Skeletal muscle satellite cell (primary cell): ENCODE measurements at regions not wholly inside any gene's neighbourhood (a gene's known extent, or its start where the extent isn't known, plus 50 kb on each side); places are given as distances from the start of the nearest gene placed in this dataset.
"Not testable (repeated sequence)": the region's sequence is repeated elsewhere in the genome, so short reads cannot be mapped to it uniquely, and the experiment has no call there.

ENCODE experiments used
- H3K27me3 ChIP-seq: 2 replicates; pipeline ENCODE4 v1.7.0; 2013; ENCODE audit warnings: low read length; ENCODE audit not compliant: control insufficient read depth, insufficient read depth
- H3K36me3 ChIP-seq: 2 replicates; pipeline ENCODE4 v1.7.0; 2013; ENCODE audit warnings: mild to moderate bottlenecking, control low read depth, low read length; ENCODE audit not compliant: insufficient read depth
- H3K4me1 ChIP-seq: 2 replicates; pipeline ENCODE4 v1.7.0; 2013; ENCODE audit warnings: low read length; ENCODE audit not compliant: control insufficient read depth, insufficient read depth
- H3K4me2 ChIP-seq: 2 replicates; pipeline ENCODE4 v1.7.0; 2013; ENCODE audit warnings: mild to moderate bottlenecking, low read length
- H3K4me3 ChIP-seq: 2 replicates; pipeline ENCODE4 v1.7.0; 2013; ENCODE audit warnings: low read length
- H3K9ac ChIP-seq: 2 replicates; pipeline ENCODE4 v1.7.0; 2013; ENCODE audit warnings: mild to moderate bottlenecking, low read depth, low read length, moderate library complexity
- H3K9me3 ChIP-seq: replicated peaks from 2 replicates; pipeline ENCODE4 v1.7.0; 2013; ENCODE audit warnings: mild to moderate bottlenecking, control low read depth, low read length

DNA sequence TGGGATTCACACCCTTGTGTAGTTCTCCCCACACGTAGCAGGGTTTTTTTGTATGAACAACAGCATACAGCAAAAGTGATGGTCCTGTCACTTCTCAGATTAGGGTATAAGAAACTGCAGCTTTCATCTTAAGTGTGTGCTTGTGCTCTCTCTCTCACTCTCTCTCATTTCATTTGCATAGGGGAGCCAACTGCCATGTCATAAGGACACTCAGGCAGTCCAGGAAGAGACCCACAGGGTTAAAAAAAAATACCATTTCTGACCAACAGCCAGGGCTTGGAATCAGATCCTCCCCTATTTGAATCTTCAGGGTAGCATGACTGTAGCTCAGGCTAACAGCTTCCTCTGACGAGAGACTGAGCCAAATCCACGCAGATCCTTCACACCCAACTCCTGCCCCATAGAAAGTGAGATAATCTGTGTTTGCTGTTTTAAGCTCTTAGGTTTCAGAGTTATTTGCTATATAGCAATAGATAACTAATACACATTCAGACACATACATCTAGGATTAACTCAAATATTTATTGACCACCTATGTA lies 331.2 kb downstream of the PAPSS1 start:
- H3K36me3 ChIP-seq, result no peaks in the 10 kb centered on the region
- H3K4me2 ChIP-seq, result no peak overlapping the region
- no peak overlapping the region for H3K9ac ChIP-seq
- peaks cover 5% of the 10 kb centered on the region for H3K4me1 ChIP-seq
- no peaks in the 10 kb centered on the region for H3K9me3 ChIP-seq
- H3K27me3 ChIP-seq, result no peaks in the 10 kb centered on the region
- no peak overlapping the region for H3K4me3 ChIP-seq

DNA sequence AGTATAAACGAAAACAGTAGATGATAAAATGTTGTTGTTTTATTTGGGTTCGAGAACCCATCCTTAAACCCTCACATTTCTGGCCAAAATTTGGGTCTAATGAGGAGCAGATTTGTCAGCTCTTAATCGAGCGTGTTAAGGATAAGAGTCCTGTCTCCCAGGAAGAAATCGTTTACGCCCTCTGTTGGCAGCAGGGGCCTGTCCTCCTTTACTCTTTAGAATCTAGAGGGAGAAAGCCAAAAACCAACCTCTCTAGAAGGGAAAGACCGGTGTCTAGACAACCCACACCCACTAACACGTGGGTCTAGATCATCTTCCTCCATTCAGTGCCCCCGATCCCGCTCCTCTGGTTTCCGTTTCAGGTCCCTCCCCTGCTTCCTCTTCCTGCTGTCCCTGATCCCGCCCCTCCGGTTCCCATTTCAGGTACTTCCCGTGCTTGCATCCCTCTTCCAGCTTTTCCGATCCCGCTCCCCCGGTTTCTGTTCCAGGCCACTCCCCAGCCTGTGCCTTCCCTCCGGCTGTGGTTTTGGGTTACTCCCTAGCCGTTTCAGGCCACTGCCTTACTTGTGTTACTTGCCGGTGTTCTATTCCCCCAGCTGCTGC lies 339.1 kb downstream of the PAPSS1 start:
- no peak overlapping the region for H3K4me2 ChIP-seq
- no peaks in the 10 kb centered on the region for H3K27me3 ChIP-seq
- H3K9me3 ChIP-seq, result no peaks in the 10 kb centered on the region
- H3K4me1 ChIP-seq, result no peaks in the 10 kb centered on the region
- H3K9ac ChIP-seq, result no peak overlapping the region
- H3K36me3 ChIP-seq, result no peaks in the 10 kb centered on the region
- no peak overlapping the region for H3K4me3 ChIP-seq

DNA sequence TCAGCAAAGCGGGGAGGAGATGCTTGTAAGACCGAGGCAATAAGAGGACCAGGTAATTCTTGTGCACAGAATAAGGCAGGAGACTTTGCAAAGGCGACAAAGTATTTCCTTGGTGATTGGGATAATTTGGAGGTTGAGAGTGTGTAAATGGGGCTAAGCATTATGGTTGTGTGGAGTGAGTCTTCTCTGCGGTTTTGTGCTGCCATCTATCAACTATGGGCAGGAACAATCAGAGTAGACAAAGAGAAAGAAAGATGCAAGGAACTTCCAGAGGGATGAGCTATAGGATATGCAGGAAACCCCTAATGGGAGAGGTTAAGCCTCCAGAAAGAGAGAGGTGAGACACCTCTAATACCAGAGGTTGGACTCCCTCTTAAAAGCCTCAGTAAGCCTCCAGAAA lies 339.8 kb downstream of the PAPSS1 start:
- H3K9me3 ChIP-seq, result no peaks in the 10 kb centered on the region
- no peaks in the 10 kb centered on the region for H3K27me3 ChIP-seq
- no peak overlapping the region for H3K9ac ChIP-seq
- no peak overlapping the region for H3K4me3 ChIP-seq
- no peaks in the 10 kb centered on the region for H3K36me3 ChIP-seq
- no peak overlapping the region for H3K4me2 ChIP-seq
- H3K4me1 ChIP-seq, result no peaks in the 10 kb centered on the region

DNA sequence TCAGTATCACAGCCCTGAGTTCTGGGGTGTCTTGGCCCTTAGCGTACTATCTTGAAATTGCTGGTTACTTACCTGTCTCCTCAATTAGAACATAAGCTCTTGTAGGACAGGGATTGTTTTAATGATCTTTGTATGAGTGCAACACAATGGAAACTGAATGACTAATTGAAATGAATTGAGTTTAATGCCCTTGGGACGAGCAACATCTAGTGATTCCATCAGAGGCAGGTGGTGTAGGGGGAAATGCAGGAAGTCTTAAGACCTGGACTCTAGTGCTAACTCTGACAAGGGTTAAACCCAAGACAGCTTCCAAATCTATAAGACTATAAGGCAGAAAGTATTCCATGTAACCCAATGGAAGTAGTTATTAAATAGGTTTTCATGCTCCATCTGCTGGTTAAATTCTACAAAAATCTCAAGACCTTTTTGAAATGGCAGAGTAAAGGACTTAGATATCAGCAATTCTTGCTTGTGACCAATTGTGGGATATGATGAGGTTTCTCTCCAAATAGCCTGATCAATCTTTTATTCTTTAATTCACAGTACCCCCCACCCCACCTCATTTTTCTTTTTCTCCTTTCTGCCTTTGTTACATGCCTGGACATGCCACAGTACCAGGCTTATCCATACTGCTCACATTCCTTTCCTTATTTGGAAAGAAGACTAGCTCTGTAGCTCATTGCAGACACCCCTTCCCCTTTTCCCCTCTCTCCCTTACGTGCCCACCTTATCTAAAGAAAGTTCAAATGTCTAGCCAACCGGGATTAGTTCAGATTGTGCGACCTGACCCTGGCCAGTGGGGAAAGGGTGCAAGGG lies 340.8 kb downstream of the PAPSS1 start:
- no peaks in the 10 kb centered on the region for H3K9me3 ChIP-seq
- no peak overlapping the region for H3K4me2 ChIP-seq
- H3K4me1 ChIP-seq, result no peaks in the 10 kb centered on the region
- H3K4me3 ChIP-seq, result no peak overlapping the region
- H3K9ac ChIP-seq, result no peak overlapping the region
- no peaks in the 10 kb centered on the region for H3K36me3 ChIP-seq
- H3K27me3 ChIP-seq, result no peaks in the 10 kb centered on the region

DNA sequence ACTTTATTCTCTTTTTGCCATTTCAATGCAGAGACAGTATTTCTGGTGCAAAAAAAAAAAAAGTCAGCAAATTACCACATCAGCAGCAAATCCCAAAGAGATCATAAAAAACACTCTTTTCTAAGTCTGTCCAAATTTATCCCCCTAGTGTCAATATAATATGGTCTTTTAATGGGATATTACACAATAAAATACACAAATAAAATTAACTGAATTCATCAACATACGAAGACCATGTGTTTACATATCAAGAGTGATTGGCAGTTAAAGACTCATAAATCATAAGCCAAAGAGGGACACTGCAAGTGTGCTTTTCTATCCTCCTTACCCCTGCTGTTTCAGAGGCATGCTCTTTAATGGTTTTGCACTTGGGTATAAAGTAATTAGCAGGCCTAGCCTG lies 340.2 kb upstream of the DKK2 start:
- no peak overlapping the region for H3K4me2 ChIP-seq
- H3K9me3 ChIP-seq, result no peaks in the 10 kb centered on the region
- H3K4me3 ChIP-seq, result no peak overlapping the region
- no peak overlapping the region for H3K9ac ChIP-seq
- H3K27me3 ChIP-seq, result no peaks in the 10 kb centered on the region
- no peaks in the 10 kb centered on the region for H3K36me3 ChIP-seq
- no peaks in the 10 kb centered on the region for H3K4me1 ChIP-seq

DNA sequence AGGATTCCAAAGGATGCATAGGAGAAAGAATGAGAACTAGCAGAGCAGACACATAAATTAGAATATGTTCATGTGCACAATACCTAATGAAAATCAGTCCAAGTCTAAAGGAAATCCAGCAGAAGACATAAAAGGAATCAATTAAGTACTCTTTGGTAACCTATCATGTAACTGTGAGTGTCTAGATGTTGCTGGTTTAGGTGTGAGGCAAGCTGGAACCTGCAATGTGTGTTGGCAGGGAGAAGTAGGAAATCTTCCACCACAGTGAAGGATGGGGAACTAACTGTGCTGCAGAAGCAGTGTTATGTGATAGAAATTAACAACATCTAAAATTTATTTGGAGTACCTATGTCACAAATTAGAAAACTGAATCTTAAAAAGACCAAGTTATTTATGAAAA lies 330.8 kb upstream of the DKK2 start:
- Histone ChIP-seq H3K4me2 (no peak overlapping the region), H3K9me3 (no peaks in the 10 kb centered on the region), H3K9ac (no peak overlapping the region), H3K36me3 (no peaks in the 10 kb centered on the region), H3K4me3 (no peak overlapping the region), H3K4me1 (no peaks in the 10 kb centered on the region), H3K27me3 (no peaks in the 10 kb centered on the region)

GRCh38 chr4:107366016-107366735 lies 330.1 kb upstream of the DKK2 start:
- Histone ChIP-seq H3K4me3 (no peak overlapping the region), H3K27me3 (no peaks in the 10 kb centered on the region), H3K36me3 (no peaks in the 10 kb centered on the region), H3K4me2 (no peak overlapping the region), H3K9ac (no peak overlapping the region), H3K9me3 (no peaks in the 10 kb centered on the region), H3K4me1 (no peaks in the 10 kb centered on the region)

GRCh38 chr4:107363125-107363524 lies 327.0 kb upstream of the DKK2 start:
- Histone ChIP-seq H3K4me3 (no peak overlapping the region), H3K4me2 (no peak overlapping the region), H3K36me3 (no peaks in the 10 kb centered on the region), H3K27me3 (no peaks in the 10 kb centered on the region), H3K9me3 (no peaks in the 10 kb centered on the region), H3K9ac (no peak overlapping the region), H3K4me1 (no peaks in the 10 kb centered on the region)

DNA sequence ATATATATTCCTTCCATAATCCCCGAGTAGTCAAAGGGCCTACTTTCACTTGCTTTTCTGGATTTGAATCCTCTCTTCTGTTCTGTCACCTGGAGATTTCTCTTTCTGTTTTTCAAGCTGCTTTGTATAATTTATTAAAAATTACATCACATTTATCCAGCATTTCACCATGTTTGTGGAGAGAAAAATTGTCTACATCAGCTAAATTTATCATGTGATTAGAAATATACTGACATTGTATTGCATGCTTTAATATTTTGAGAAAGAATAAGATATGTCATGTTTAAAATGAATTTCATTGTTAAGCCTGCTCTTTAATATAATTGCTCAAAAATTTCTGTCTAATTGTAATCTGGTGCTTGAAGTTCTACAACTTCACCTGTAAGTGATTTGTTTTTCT lies 323.1 kb upstream of the DKK2 start:
- Histone ChIP-seq H3K9me3 (no peaks in the 10 kb centered on the region), H3K27me3 (no peaks in the 10 kb centered on the region), H3K9ac (no peak overlapping the region), H3K36me3 (no peaks in the 10 kb centered on the region), H3K4me2 (no peak overlapping the region), H3K4me3 (no peak overlapping the region), H3K4me1 (no peaks in the 10 kb centered on the region)

GRCh38 chr4:107354304-107354703 lies 318.2 kb upstream of the DKK2 start:
- H3K4me3 ChIP-seq, H3K36me3 ChIP-seq, H3K4me1 ChIP-seq, H3K9me3 ChIP-seq, H3K9ac ChIP-seq, H3K4me2 ChIP-seq, H3K27me3 ChIP-seq: not testable (repeated sequence)

DNA sequence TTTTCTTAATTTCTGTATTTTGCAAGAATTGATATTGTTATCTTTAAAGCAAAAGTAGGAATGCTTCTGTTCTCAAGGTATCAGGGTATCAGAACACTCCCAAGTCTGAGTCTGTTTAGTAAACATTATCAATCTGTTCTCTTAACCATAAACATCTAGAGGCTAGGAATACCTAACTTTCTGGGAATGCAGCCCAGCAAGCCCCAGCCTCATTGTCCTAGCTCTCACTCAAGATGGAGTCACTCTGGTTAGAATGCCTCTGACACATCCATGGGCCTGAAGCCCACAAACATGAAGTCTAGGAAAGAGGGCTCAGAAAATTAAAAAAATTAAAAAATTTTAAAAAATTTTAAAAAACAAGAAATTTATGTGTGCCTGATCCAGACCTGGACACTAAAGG lies 315.1 kb upstream of the DKK2 start:
- H3K4me3 ChIP-seq, result no peak overlapping the region
- H3K27me3 ChIP-seq, result no peaks in the 10 kb centered on the region

More for the DNA sequence above, 315.1 kb upstream of the DKK2 start:
- no peaks in the 10 kb centered on the region for H3K36me3 ChIP-seq
- H3K9me3 ChIP-seq, result no peaks in the 10 kb centered on the region
- H3K4me2 ChIP-seq, result no peak overlapping the region
- H3K4me1 ChIP-seq, result no peaks in the 10 kb centered on the region
- no peak overlapping the region for H3K9ac ChIP-seq
